ENCODE measurements at regions not wholly inside any gene's neighbourhood (a gene's known extent, or its start where the extent isn't known, plus 50 kb on each side); places are given as distances from the start of the nearest gene placed in this dataset.

DNA sequence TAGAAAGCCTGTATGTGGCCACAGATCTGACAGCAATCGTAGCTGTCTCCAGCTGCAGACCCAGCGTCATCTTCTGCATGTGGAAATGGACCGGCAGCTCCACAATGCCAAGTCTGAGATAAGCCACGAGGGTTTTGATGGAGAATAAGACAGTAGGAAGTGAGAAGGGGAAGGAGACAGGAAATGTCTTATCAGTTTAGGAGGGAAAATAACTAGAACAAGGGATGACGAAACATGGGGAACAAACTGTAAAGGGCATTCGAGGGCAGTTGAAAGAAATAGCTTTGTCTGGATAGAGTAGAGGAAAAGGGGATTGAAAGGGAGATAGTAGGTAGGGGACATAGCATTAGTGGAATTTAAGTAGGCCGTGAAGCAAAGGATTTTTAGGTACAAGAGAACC is 74.0 kb upstream of the CTTNBP2NL start:
- TF ChIP-seq, protein P1, sequence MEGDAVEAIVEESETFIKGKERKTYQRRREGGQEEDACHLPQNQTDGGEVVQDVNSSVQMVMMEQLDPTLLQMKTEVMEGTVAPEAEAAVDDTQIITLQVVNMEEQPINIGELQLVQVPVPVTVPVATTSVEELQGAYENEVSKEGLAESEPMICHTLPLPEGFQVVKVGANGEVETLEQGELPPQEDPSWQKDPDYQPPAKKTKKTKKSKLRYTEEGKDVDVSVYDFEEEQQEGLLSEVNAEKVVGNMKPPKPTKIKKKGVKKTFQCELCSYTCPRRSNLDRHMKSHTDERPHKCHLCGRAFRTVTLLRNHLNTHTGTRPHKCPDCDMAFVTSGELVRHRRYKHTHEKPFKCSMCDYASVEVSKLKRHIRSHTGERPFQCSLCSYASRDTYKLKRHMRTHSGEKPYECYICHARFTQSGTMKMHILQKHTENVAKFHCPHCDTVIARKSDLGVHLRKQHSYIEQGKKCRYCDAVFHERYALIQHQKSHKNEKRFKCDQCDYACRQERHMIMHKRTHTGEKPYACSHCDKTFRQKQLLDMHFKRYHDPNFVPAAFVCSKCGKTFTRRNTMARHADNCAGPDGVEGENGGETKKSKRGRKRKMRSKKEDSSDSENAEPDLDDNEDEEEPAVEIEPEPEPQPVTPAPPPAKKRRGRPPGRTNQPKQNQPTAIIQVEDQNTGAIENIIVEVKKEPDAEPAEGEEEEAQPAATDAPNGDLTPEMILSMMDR (optimal IDR thresholded peaks at IDR 0.05 in 1 of 3, IDR thresholded peaks at IDR 0.05 in 1 of 3, conservative IDR thresholded peaks at IDR 0.05 in 1 of 3; ENCODE audit: extremely low read depth in 1 of 3, insufficient read depth in 2 of 3, low read length in 3 of 3) = no peak
- TF ChIP-seq EZH2 (IDR thresholded peaks at IDR 0.05; ENCODE audit: low read length) = no peak
